ENCODE measurements at regions not wholly inside any gene's neighbourhood (a gene's known extent, or its start where the extent isn't known, plus 50 kb on each side); places are given as distances from the start of the nearest gene placed in this dataset.

DNA sequence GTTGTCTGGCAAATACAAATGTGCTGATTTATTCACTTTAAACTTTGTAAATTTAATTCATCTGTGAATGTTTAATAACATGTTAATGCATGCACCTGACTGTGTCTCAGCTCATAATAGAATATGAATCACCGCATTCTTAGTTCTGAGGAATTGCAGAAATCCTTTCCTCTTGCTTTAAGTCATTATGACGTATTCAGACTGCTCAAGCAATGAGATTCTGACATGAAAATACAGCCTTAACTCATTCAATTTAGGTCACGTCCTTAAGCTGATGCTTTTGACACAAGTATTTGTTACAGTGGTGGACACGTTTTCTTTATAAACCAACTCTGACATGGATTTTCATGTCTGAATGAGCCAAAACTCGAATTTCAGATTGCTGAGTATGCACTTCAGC, 541.0 kb upstream of the KLF12 start (continued):
- TF ChIP-seq, protein P1, sequence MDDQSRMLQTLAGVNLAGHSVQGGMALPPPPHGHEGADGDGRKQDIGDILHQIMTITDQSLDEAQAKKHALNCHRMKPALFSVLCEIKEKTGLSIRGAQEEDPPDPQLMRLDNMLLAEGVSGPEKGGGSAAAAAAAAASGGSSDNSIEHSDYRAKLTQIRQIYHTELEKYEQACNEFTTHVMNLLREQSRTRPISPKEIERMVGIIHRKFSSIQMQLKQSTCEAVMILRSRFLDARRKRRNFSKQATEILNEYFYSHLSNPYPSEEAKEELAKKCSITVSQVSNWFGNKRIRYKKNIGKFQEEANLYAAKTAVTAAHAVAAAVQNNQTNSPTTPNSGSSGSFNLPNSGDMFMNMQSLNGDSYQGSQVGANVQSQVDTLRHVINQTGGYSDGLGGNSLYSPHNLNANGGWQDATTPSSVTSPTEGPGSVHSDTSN (IDR thresholded peaks at IDR 0.05; ENCODE audit: insufficient replicate concordance, low read depth, low read length): no peak
- TF ChIP-seq BMI1 (IDR thresholded peaks at IDR 0.05; ENCODE audit: borderline replicate concordance): no peak
- TF ChIP-seq, protein P2, sequence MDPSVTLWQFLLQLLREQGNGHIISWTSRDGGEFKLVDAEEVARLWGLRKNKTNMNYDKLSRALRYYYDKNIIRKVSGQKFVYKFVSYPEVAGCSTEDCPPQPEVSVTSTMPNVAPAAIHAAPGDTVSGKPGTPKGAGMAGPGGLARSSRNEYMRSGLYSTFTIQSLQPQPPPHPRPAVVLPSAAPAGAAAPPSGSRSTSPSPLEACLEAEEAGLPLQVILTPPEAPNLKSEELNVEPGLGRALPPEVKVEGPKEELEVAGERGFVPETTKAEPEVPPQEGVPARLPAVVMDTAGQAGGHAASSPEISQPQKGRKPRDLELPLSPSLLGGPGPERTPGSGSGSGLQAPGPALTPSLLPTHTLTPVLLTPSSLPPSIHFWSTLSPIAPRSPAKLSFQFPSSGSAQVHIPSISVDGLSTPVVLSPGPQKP (IDR thresholded peaks at IDR 0.05; ENCODE audit: low read depth, low read length): no peak
- TF ChIP-seq, protein P3, sequence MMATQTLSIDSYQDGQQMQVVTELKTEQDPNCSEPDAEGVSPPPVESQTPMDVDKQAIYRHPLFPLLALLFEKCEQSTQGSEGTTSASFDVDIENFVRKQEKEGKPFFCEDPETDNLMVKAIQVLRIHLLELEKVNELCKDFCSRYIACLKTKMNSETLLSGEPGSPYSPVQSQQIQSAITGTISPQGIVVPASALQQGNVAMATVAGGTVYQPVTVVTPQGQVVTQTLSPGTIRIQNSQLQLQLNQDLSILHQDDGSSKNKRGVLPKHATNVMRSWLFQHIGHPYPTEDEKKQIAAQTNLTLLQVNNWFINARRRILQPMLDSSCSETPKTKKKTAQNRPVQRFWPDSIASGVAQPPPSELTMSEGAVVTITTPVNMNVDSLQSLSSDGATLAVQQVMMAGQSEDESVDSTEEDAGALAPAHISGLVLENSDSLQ (IDR thresholded peaks at IDR 0.05): no peak

DNA sequence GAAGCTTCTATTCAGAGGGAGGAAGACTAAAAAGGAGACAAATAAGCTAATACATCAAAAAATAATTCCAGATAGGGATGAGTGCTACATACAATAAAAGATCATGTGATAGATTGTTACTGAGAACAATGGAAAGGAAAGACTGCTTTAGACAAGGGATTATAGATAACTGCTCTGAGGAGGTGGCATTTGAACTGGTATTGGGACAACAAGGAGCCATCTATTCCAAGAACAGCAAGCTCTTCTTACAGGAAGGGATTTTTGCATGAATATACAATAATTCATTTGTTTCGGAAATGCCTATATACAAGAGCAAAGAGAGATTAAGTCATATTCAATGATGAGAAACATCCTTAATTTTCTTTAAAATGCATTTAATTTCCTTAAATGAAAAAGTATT, 540.5 kb upstream of the KLF12 start:
- in situ Hi-C loops (cut with MboI): no loop called here
- RAD21 ChIA-PET (ENCODE audit: unreplicated experiment): no interaction called here
- no peak for FAIRE-seq
- WGBS (ENCODE audit: insufficient coverage, insufficient replicate concordance, low lambda C conversion rate, missing lambda C conversion rate): 4% methylated on average over 1 of the region's 1 CpG
- BruUV-seq (replicated peaks): no TSS peak
- Histone ChIP-seq H2AFZ (ENCODE audit: control insufficient read depth, low read depth, low read length) (no peak overlapping the region), H3K9ac (ENCODE audit: control insufficient read depth, insufficient read depth, low read length) (no peak overlapping the region), H3K9me3 (replicated peaks; ENCODE audit: control insufficient read depth, insufficient read depth, low read length) (no peaks in the 10 kb centered on the region), H3K27ac (ENCODE audit: control insufficient read depth, insufficient read depth) (no peak overlapping the region), H3K4me2 (ENCODE audit: control insufficient read depth, insufficient read depth) (no peak overlapping the region), H3K79me2 (ENCODE audit: control insufficient read depth, insufficient read depth, low read length) (no peaks in the 10 kb centered on the region), H3K4me1 (ENCODE audit: control insufficient read depth, insufficient read depth, low read length) (no peaks in the 10 kb centered on the region), H3K4me3 (no peak overlapping the region), H3K36me3 (ENCODE audit: control insufficient read depth in 2 of 2, insufficient read depth in 2 of 2, low read length in 1 of 2) (no peaks in the 10 kb centered on the region), H3K27me3 (replicated peaks in 1 of 2; ENCODE audit: control insufficient read depth in 2 of 2, insufficient read depth in 2 of 2, low read length in 1 of 2) (no peaks in the 10 kb centered on the region), H4K20me1 (ENCODE audit: control insufficient read depth, insufficient read depth) (no peaks in the 10 kb centered on the region)
- CTCF ChIA-PET: no interaction called here
- SMC1A ChIA-PET (ENCODE audit: uncharacterized antibody, unreplicated experiment): no interaction called here
- intact Hi-C loops (cut with micrococcal nuclease; ENCODE audit: unreplicated experiment): no loop called here
- POLR2A ChIA-PET: no interaction called here
- no peak for ATAC-seq
- DNase-seq (ENCODE audit: low read depth, low spot score): no peak
- TF ChIP-seq BMI1 (IDR thresholded peaks at IDR 0.05; ENCODE audit: borderline replicate concordance) (no peak), ZBED1 (IDR thresholded peaks at IDR 0.05; ENCODE audit: borderline replicate concordance) (no peak), SREBF2 (IDR thresholded peaks at IDR 0.05; ENCODE audit: low read length) (no peak), RBBP5 (conservative IDR thresholded peaks at IDR 0.05) (no peak), ZZZ3 (IDR thresholded peaks at IDR 0.05; ENCODE audit: control insufficient read depth, insufficient read length, low read depth) (no peak), HDAC2 (IDR thresholded peaks at IDR 0.05) (no peak), PAX5 (IDR thresholded peaks at IDR 0.05; ENCODE audit: borderline replicate concordance, low read depth, low read length) (no peak), ZNF274 (IDR thresholded peaks at IDR 0.05; ENCODE audit: insufficient read depth, insufficient read length) (no peak), SUPT20H (IDR thresholded peaks at IDR 0.05; ENCODE audit: borderline replicate concordance, control insufficient read depth, low read depth, low read length) (no peak), DPF2 (IDR thresholded peaks at IDR 0.05) (no peak)
- TF ChIP-seq, protein P4, sequence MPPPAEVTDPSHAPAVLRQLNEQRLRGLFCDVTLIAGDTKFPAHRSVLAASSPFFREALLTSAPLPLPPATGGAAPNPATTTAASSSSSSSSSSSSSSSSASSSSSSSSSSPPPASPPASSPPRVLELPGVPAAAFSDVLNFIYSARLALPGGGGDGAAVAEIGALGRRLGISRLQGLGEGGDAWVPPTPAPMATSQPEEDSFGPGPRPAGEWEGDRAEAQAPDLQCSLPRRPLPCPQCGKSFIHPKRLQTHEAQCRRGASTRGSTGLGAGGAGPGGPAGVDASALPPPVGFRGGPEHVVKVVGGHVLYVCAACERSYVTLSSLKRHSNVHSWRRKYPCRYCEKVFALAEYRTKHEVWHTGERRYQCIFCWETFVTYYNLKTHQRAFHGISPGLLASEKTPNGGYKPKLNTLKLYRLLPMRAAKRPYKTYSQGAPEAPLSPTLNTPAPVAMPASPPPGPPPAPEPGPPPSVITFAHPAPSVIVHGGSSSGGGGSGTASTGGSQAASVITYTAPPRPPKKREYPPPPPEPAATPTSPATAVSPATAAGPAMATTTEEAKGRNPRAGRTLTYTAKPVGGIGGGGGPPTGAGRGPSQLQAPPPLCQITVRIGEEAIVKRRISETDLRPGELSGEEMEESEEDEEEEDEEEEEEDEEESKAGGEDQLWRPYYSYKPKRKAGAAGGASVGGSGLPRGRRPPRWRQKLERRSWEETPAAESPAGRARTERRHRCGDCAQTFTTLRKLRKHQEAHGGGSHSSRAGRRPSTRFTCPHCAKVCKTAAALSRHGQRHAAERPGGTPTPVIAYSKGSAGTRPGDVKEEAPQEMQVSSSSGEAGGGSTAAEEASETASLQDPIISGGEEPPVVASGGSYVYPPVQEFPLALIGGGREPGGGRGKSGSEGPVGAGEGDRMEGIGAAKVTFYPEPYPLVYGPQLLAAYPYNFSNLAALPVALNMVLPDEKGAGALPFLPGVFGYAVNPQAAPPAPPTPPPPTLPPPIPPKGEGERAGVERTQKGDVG (CRISPR knock-in tag; IDR thresholded peaks at IDR 0.05): no peak
- TF ChIP-seq, protein P5, sequence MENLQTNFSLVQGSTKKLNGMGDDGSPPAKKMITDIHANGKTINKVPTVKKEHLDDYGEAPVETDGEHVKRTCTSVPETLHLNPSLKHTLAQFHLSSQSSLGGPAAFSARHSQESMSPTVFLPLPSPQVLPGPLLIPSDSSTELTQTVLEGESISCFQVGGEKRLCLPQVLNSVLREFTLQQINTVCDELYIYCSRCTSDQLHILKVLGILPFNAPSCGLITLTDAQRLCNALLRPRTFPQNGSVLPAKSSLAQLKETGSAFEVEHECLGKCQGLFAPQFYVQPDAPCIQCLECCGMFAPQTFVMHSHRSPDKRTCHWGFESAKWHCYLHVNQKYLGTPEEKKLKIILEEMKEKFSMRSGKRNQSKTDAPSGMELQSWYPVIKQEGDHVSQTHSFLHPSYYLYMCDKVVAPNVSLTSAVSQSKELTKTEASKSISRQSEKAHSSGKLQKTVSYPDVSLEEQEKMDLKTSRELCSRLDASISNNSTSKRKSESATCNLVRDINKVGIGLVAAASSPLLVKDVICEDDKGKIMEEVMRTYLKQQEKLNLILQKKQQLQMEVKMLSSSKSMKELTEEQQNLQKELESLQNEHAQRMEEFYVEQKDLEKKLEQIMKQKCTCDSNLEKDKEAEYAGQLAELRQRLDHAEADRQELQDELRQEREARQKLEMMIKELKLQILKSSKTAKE (IDR thresholded peaks at IDR 0.05; ENCODE audit: low read depth, poor library complexity, severe bottlenecking): no peak
